H1 (cell line): ENCODE measurements at regions not wholly inside any gene's neighbourhood (a gene's known extent, or its start where the extent isn't known, plus 50 kb on each side); places are given as distances from the start of the nearest gene placed in this dataset.

Experiments used
- JUN ChIP-seq: IDR thresholded peaks from 2 replicates; pipeline ENCODE4 v1.6.1; 2011; ENCODE audit warnings: low read depth, mild to moderate bottlenecking, improper control_type of control experiment, low read length
- SAP30 ChIP-seq: fragments of 300-600 bp; sonication (generic); IDR thresholded peaks from 2 replicates; pipeline ENCODE4 v1.7.1; 2012; ENCODE audit warnings: low read length, moderate library complexity, mild to moderate bottlenecking, inconsistent platforms; ENCODE audit not compliant: insufficient read depth, insufficient replicate concordance
- SIRT6 ChIP-seq: IDR thresholded peaks from one replicate; pipeline ENCODE4 v1.7.1; 2012; ENCODE audit warnings: low read length, inconsistent platforms
- SIX5 ChIP-seq: IDR thresholded peaks from 2 replicates; pipeline ENCODE4 v1.6.1; 2011; ENCODE audit warnings: mild to moderate bottlenecking, low read depth, low read length
- SP1 ChIP-seq: IDR thresholded peaks from 2 replicates; pipeline ENCODE4 v1.6.1; 2011; ENCODE audit warnings: low read depth, low read length
- TF ChIP-seq, protein P1 (sequence below): fragments of 300-600 bp; sonication (generic); IDR thresholded peaks from 2 replicates; pipeline ENCODE4 v1.7.1; 2012; ENCODE audit warnings: low read length, moderate library complexity, mild to moderate bottlenecking, inconsistent platforms; ENCODE audit not compliant: insufficient replicate concordance

DNA sequence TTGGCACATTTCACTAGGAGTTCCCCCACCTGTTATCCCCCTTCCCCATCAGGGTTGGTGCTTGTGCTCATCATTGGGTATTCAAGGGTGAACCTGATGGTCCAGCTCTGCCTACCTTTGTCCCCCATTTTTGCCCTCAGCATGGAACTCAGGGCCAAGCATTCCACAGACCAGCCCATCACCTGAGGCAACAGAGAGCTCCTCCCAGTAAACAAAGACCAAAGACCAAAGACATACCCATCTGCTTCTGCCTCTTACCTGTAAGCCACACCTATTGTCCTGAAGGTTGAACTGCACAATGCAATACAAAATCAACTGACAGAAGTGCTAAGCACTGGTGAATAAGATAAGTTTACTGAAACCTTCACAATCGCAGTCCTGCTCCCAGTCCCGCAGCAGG lies 237.5 kb downstream of the PAPSS1 start (continued):
- TF ChIP-seq, protein P1, sequence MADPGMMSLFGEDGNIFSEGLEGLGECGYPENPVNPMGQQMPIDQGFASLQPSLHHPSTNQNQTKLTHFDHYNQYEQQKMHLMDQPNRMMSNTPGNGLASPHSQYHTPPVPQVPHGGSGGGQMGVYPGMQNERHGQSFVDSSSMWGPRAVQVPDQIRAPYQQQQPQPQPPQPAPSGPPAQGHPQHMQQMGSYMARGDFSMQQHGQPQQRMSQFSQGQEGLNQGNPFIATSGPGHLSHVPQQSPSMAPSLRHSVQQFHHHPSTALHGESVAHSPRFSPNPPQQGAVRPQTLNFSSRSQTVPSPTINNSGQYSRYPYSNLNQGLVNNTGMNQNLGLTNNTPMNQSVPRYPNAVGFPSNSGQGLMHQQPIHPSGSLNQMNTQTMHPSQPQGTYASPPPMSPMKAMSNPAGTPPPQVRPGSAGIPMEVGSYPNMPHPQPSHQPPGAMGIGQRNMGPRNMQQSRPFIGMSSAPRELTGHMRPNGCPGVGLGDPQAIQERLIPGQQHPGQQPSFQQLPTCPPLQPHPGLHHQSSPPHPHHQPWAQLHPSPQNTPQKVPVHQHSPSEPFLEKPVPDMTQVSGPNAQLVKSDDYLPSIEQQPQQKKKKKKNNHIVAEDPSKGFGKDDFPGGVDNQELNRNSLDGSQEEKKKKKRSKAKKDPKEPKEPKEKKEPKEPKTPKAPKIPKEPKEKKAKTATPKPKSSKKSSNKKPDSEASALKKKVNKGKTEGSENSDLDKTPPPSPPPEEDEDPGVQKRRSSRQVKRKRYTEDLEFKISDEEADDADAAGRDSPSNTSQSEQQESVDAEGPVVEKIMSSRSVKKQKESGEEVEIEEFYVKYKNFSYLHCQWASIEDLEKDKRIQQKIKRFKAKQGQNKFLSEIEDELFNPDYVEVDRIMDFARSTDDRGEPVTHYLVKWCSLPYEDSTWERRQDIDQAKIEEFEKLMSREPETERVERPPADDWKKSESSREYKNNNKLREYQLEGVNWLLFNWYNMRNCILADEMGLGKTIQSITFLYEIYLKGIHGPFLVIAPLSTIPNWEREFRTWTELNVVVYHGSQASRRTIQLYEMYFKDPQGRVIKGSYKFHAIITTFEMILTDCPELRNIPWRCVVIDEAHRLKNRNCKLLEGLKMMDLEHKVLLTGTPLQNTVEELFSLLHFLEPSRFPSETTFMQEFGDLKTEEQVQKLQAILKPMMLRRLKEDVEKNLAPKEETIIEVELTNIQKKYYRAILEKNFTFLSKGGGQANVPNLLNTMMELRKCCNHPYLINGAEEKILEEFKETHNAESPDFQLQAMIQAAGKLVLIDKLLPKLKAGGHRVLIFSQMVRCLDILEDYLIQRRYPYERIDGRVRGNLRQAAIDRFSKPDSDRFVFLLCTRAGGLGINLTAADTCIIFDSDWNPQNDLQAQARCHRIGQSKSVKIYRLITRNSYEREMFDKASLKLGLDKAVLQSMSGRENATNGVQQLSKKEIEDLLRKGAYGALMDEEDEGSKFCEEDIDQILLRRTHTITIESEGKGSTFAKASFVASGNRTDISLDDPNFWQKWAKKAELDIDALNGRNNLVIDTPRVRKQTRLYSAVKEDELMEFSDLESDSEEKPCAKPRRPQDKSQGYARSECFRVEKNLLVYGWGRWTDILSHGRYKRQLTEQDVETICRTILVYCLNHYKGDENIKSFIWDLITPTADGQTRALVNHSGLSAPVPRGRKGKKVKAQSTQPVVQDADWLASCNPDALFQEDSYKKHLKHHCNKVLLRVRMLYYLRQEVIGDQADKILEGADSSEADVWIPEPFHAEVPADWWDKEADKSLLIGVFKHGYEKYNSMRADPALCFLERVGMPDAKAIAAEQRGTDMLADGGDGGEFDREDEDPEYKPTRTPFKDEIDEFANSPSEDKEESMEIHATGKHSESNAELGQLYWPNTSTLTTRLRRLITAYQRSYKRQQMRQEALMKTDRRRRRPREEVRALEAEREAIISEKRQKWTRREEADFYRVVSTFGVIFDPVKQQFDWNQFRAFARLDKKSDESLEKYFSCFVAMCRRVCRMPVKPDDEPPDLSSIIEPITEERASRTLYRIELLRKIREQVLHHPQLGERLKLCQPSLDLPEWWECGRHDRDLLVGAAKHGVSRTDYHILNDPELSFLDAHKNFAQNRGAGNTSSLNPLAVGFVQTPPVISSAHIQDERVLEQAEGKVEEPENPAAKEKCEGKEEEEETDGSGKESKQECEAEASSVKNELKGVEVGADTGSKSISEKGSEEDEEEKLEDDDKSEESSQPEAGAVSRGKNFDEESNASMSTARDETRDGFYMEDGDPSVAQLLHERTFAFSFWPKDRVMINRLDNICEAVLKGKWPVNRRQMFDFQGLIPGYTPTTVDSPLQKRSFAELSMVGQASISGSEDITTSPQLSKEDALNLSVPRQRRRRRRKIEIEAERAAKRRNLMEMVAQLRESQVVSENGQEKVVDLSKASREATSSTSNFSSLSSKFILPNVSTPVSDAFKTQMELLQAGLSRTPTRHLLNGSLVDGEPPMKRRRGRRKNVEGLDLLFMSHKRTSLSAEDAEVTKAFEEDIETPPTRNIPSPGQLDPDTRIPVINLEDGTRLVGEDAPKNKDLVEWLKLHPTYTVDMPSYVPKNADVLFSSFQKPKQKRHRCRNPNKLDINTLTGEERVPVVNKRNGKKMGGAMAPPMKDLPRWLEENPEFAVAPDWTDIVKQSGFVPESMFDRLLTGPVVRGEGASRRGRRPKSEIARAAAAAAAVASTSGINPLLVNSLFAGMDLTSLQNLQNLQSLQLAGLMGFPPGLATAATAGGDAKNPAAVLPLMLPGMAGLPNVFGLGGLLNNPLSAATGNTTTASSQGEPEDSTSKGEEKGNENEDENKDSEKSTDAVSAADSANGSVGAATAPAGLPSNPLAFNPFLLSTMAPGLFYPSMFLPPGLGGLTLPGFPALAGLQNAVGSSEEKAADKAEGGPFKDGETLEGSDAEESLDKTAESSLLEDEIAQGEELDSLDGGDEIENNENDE: no peak
- TF ChIP-seq SIRT6 (no peak), JUN (no peak), SAP30 (no peak), SP1 (no peak), SIX5 (no peak)
